GM12892 (cell line): ENCODE measurements at regions not wholly inside any gene's neighbourhood (a gene's known extent, or its start where the extent isn't known, plus 50 kb on each side); places are given as distances from the start of the nearest gene placed in this dataset.

Experiments
- POLR2A ChIP-seq: IDR thresholded peaks from 2 replicates; pipeline ENCODE4 v1.6.1; 2011; ENCODE audit warnings: low read depth, low read length, control low read depth
- POLR2AphosphoS5 ChIP-seq: IDR thresholded peaks from 2 replicates; pipeline ENCODE4 v1.6.1; 2011; ENCODE audit warnings: low read depth, low read length, control low read depth

- TF ChIP-seq POLR2A (no peak), POLR2AphosphoS5 (no peak)
These were observed 352.6 kb upstream of the ZMIZ1 start for GRCh38 chr10:78716043-78716660.
